GM21619 (cell line): ENCODE measurements at regions not wholly inside any gene's neighbourhood (a gene's known extent, or its start where the extent isn't known, plus 50 kb on each side); places are given as distances from the start of the nearest gene placed in this dataset.
"Not testable (repeated sequence)": the region's sequence is repeated elsewhere in the genome, so short reads cannot be mapped to it uniquely, and the experiment has no call there.

Experiments
- ATAC-seq: cut with Tn5 transposase; IDR thresholded peaks from one replicate; pipeline ENCODE4 v1.9.1; 2021; ENCODE audit not compliant: unreplicated experiment

DNA sequence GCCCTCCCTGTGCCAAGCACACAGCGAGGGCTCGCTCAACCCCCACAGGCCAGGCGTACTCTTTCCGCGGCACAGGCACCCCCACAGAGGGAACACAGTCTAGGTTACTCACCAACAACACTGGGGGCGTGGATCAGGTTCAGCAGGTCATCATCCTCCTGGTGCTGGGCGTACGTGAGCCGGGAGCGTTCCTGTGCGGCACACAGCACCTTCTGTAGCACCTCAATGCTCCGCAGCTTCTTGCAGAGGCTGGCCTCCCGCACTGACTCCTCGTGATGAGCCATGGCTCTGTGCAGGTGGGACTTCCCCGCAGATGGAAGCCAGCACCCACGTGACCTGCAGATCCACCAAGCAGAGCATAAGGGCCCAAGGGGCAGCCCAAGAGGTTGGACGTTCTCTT lies 296.8 kb downstream of the GOLGA6L6 start:
- ATAC-seq, result not testable (repeated sequence)

DNA sequence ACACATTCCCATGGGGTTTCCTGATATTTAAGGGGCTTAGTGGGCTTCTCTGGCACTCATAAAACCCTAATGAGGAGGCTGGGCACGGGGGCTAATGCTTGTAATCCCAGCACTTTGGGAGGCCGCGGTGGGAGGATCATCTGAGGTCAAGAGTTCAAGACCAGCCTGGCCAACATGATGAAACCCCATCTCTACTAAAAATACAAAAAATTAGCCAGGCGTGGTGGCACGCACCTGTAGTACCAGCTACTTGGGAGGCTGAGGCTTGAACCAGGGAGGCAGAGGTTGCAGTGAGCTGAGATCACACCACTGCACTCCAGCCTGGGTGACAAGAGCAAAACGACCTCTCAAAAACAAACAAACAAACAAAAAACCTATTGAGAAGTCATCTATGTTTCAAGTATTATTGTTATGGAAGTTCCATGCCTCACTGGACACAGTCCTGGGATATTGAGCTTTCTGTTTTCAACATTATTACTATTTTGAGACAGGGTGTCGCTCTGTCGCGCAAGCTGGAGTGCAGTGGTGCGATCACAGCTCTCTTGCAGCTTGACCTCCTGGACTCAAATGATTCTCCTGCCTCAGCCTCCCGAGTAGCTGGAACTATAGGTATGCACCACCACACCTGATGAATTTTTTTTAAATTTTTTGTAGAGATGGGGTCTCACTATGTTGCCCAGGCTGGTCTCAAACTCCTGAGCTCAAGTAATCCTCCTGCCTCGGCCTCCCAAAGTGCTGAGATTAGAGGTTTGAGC lies 297.9 kb downstream of the GOLGA6L6 start:
- not testable (repeated sequence) for ATAC-seq

DNA sequence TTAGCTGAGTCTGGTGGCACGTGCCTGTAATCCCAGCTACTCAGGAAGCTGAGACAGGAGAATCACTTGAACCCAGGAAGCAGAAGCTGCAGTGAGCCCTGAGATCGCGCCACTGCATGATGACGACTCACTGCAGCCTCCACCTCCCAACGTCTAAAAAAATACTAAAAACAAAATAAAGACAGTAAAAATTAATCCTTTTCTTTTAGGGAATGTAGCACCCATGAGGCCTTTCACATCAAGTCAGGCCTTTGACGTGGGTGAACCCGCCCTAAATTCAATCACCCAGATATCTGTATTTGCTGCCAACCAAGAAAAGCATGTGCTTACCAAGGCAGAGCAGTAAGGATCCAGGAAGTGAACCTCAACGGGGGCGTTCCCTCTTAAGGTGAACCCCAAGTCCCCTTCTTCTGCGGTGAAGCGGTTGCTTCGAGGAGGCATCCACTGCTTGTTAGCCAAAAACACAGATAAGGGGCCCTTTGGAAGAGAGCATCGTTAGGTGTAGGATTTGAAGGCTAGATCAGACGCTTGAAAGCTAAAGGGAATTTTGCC lies 301.2 kb downstream of the GOLGA6L6 start:
- not testable (repeated sequence) for ATAC-seq

DNA sequence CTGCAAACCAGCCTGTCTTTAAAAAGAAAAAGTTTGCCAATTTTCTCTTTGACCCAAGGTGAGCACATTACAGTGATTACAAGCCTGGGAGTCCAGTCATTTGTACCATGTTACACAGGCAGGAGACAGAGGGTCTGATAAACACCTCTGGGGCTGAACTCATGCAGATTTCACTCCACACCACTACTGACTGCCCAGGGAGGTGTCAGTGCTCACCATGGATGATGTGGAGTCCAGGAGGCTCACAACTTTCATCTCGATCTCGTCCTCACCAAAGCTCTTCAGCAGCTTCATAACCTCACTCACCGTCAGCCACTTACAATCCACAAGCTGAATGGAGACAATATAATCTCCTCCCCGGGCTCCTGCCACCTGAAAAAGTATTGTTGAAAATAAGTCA lies 302.4 kb downstream of the GOLGA6L6 start:
- not testable (repeated sequence) for ATAC-seq

DNA sequence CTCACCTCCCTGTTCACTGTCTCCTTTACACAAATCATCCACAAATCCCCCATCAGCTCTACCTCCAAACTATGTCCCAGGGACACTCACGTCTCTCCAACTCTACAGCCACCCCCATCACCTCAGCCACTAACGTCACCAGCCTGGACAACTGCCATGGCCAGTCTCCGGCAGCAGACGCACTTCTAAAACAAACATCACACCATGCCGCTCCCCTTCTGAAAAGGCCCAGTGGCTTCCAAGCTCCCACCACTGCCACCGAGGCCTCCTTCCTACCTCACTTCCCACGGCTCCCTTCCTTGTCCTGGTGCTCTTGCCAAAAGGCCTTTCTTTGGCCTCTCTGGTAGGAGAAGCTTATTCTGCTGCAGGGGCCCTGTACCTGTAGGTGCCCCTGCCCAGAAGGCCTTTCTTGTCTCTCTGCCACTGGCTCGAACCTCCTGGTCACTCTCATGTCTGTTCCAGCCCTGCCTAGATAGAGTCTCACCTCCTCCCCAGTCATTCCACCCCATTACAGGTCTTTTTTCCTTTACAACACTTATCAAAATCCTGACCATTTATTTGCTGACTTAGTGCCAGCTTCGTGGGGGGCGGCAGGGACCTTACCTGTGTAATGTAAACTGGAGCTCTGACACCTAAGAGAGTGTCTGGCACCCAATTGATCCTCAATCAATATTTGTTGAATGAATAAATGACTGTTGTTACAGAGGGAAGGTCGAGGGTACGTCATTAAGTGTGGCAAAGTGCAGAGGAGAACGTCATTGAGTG lies 304.2 kb downstream of the GOLGA6L6 start:
- not testable (repeated sequence) for ATAC-seq

DNA sequence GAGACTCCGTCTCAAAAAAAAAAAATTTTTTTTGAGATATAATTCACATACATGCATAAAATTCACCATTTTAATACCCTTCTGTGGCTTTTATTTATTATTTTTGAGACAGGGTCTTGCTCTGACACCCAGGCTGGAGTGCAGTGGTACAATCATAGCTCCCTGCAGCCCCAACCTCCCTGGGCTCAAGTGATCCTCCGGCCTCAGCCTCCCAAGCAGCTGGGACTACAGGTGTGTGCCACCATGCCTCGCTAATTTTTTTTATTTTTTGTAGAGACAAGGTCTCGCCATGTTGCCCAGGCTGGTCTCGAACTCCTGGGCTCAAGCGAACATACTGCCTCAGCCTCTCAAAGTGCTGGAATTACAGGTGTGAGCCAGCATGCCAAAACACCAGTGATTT lies 305.9 kb downstream of the GOLGA6L6 start:
- ATAC-seq, result not testable (repeated sequence)

DNA sequence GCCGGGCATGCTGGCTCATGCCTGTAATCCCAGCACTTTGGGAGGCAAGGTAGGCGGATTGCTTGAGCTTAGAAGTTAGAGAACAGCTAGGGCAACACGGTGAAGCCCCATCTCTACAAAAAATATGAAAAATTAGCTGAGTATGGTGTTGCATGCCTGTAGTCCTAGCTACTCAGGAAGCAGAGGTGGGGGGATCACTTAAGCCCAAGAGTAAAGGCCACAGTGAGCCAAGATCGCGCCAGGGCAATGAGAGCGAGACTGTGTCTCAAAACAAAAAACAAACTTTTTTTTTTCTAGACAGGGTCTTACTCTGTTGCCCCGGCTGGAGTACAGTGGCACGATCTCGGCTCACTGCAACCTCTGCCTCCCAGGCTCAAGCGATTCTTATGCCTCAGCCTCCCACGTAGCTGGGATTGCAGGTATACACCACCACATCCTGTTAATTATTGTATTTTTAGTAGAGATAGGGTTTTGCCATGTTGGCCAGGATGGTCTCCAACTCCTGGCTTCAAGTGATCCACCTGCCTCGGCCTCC lies 307.5 kb downstream of the GOLGA6L6 start:
- not testable (repeated sequence) for ATAC-seq

DNA sequence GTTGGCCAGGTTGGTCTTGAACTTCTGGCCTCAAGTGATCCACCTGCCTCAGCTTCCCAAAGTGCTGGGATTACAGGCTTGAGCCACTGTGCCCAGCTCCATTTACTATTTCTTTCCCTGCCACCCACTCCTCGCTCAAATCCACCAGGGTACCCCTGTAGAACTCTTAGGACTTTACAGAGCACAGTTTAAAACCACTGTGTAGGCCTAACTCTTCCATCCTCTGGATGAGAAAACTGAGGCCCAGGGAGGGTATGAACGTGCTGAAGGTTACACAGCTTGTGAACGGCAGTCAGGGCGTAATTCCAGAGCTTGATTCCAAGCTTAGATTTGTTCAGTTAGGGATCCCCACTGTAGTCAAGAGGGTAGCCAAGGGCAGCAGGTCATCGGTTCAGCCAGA lies 309.1 kb downstream of the GOLGA6L6 start:
- ATAC-seq, result not testable (repeated sequence)

DNA sequence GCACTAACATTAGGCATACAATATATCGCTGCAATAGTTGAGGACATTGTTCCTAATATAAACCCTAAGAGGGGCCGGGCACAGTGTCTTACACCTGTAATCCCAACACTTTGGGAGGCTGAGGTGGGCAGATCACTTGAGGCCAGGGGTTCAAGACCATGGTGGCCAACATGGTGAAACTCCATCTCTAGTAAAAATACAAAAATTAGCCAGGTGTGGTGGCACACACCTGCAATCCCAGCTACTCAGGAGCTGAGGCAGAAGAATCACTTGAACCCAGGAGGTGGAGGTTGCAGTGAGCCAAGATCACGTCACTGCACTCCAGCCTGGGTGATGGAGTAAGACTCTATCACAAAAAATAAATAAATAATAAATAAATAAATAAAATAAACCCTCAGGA lies 310.9 kb downstream of the GOLGA6L6 start:
- not testable (repeated sequence) for ATAC-seq

DNA sequence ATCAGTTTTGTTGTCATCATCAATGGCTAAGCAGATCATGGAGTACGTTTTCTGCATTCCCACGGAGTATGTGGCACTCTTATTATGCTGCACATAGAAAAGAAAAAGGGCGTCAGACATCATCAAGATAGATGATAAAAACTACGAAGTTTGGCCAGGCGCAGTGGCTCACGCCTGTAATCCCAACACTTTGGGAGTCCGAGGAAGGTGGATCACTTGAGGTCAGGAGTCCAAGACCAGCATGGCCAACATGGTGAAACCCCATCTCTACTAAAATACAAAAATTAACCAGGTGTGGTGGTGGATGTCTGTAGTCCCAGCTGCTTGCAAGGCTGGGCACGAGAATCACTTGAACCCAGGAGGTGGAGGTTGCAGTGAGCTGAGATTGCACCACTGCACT lies 312.8 kb downstream of the GOLGA6L6 start:
- not testable (repeated sequence) for ATAC-seq

DNA sequence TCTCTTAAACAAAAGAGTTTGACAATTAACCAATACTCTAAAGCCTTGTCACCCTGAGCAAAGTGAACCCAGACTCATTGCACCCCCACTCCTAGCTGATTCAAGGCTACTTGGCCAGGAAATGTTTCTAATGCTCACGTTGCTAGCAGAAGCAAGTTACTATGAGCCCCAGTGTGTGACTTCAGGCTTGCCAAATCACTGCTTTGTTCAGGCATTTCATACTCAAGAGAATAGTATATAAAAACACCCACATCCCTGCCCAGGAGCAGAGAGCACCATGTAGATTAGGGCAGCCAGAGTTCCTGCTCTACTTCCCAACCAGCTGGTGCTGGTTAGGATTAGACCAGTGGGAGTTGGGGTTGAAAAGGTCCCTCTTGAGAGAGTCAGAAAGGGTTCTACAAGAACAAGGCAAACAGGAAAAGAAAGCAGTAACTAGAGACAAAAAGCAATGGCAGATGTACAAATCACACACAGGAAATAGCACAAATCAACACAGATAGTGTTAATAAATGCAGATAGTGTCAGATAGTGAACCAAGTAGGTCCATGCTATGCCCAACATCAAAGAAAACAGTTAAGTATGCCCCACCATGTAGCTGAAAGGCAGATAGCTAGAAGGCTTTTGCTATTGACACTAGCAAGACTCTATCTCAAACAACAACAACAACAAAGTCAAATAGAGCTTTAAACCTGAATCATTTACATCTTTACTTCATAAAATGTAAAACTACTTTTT lies 314.3 kb downstream of the GOLGA6L6 start:
- ATAC-seq, result not testable (repeated sequence)

DNA sequence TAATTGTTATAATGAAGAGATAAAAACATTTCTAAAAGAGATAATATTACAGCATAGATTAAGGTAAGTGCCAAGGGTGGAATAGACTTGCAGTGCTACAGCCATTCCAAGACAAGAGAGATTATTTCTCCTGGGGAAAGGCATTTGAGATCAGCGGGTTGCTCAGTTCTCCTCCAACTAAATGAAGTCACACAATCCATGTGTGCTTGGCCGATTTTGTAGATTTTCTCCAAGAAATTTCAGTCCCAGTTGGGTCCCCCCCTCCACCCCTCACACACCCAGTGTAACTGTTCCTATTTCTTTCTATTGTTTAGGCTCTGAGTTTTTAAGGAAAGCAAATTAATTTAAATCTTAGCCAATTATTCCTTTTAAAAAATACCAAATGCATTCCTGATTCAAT lies 315.1 kb downstream of the GOLGA6L6 start:
- ATAC-seq, result not testable (repeated sequence)

DNA sequence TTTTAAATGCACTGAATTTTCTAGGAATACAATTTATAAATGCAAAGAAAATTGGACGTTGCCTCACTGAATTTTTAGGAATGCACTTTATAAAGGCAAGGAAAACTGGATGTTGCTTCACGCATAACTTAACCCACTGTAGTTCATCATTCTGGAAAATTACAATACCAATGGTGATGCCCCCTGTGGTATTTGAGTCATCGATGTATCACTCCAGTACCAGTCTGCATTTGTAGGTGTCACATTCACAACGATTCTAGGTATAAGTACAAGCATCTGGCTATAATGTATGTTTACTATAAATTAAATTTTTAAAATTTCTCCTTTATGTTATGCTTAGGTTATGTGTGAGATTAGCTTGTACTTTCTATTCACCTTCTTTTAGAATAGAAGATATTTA lies 320.5 kb downstream of the GOLGA6L6 start:
- not testable (repeated sequence) for ATAC-seq

DNA sequence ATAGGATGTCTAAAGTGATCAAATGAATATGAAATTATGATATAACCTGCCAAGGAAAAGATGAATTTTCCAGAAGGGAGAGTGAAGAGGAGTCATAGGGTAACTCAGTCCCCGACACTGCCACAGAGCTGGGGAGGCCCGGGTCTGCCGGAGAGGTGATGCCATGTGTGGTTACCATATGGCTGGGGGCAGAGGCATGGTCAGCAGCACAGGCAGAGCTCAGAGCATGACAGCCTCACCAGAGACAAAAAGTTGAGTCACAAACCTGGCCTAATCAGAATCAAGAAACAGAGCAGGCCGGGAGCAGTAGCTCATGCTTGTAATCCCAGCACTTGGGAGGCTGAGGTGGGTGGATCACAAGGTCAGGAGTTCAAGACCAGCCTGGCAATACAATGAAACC lies 322.4 kb downstream of the GOLGA6L6 start:
- ATAC-seq, result not testable (repeated sequence)

DNA sequence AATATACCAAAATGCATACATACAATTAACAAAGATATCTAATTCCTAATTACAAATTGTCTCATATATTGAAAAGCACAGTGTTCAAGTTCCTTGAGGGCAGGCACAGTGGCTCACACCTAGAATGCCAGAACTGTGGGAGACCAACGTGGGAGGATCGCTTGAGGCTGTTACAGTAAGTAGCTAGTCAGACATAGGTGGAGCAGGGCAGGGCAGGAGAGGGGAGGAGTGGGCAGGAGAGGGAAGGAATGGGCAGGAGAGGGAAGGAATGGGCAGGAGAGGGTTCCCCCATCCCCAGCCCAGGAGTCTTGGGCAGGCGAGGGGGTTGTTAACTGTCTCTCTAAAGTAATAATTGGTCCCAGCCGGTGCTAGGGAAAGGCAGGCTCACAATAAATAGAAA lies 325.9 kb downstream of the GOLGA6L6 start:
- ATAC-seq, result not testable (repeated sequence)

DNA sequence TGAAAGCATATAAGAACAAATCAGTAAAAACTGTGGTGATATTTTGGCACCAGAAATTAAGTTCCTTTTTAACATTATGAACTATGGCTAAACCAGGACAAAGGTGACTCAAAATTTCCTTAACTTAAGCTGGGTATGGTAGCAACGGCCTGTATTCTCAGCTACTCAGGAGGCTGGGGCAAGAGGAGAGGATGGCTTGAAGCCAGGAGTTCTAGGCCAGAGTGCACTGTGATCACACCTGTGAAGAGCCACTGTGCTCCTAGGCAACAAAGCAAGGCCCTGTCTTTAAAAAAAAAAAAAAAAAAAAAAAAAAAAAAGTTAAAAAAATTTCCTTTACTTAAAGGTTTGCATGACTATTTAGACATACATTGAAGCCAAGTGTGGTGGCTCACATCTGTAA lies 327.5 kb downstream of the GOLGA6L6 start:
- not testable (repeated sequence) for ATAC-seq

DNA sequence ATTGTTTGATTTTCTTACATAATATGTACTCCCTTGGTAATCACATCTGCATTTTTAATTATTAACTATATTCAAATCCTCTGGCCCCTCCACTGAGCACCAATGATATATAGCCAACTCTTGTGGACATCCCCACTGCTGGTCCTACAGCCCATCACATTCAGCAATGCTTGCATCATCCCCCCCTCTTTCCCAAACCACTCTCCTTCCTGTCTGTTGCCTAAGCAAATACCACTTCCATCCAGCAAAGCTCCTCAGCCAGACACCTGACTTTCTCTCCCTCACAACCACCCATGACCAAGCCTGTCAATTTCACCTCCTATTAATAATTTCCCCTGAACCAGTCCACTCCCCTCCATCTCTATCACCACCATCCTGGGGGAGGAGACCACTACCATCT lies 330.1 kb downstream of the GOLGA6L6 start:
- ATAC-seq, result not testable (repeated sequence)

DNA sequence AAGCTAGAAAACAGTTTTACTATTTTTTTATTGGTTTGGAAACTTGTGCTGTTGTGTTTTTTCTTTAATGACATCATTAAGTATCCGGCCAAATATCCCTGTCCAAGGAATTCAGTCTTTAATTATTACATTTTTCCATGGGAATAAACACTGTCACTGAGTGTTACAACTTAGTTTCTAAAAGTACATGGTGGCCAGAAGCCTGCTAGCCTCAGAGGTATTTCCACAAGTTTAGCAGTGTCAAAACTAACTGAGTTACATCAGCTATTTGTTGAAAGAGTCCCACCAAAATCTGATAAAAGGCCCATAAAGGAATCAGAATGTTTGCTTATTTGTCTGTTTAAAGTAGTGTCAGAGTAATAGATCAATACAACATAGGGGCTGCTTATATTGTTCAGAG lies 331.6 kb downstream of the GOLGA6L6 start:
- not testable (repeated sequence) for ATAC-seq

DNA sequence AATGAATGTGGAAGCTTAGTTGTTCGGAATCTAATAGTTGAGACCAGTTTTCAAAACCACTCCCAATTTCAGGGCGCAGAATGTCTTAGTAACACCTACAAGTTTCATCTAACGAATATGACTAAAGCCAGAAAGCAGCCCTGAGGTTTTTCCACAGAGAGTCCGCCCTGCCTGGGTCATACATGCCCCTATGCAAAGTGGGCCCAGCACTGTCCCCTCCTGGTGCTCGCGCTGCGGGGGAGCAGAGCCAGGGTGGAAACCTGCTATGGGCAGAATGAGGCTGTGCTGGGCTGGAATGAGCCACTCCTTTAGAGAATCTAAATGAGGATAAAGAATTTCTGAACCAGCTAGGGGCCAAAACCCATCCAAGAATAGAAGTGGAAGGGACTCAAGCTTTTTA lies 334.0 kb downstream of the GOLGA6L6 start:
- not testable (repeated sequence) for ATAC-seq

DNA sequence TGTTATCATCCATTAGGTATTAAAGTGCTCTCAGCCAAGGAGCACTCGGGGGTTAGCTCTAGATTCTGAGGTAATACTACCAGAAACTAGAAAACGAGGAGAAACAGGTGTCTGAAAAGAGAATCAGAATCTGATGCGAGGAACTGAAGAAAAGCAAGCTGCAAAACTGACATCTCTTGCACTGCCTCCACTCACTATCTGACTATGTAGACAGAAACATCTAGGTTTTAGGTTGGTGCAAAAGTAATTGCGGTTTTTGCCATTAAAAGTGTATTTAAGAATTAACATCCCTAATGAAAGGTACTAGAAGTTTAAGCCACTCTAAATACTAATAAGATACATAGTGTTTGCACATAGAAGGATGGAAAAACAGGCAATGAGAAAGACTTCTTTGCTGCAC lies 334.4 kb downstream of the GOLGA6L6 start:
- ATAC-seq, result not testable (repeated sequence)
